SK-N-SH treated with all-trans-retinoic acid at 6 μM for 48 hours (cell line): ENCODE measurements at regions not wholly inside any gene's neighbourhood (a gene's known extent, or its start where the extent isn't known, plus 50 kb on each side); places are given as distances from the start of the nearest gene placed in this dataset.

ENCODE experiments used
- ATAC-seq: fragments of 200-7000 bp; cut with Tn5 transposase; 3 replicates; pipeline ENCODE4 v1.9.1; 2020; ENCODE audit warnings: mild to moderate bottlenecking, moderate library complexity
- ARNTL ChIP-seq: fragments of 450-650 bp; formaldehyde crosslinking; IDR thresholded peaks from 2 replicates; pipeline ENCODE4 v1.5.0; 2020; ENCODE audit warnings: low read depth, mild to moderate bottlenecking, moderate library complexity, borderline replicate concordance
- BACH2 ChIP-seq: fragments of 250-450 bp; sonication (Bioruptor Pico); IDR thresholded peaks from 2 replicates; pipeline ENCODE4 v1.9.0; 2021; ENCODE audit warnings: mild to moderate bottlenecking, borderline replicate concordance
- CSDC2 ChIP-seq: fragments of 250-450 bp; sonication (Bioruptor Pico); IDR thresholded peaks from 2 replicates; pipeline ENCODE4 v1.5.0; 2020; ENCODE audit warnings: mild to moderate bottlenecking, moderate library complexity
- ISL1 ChIP-seq: fragments of 250-450 bp; sonication (Bioruptor Pico); IDR thresholded peaks from 2 replicates; pipeline ENCODE4 v2.1.2; 2022; ENCODE audit warnings: mild to moderate bottlenecking, moderate library complexity
- PPARA ChIP-seq: fragments of 250-450 bp; sonication (Bioruptor Pico); IDR thresholded peaks from 2 replicates; pipeline ENCODE4 v1.5.0; 2020; ENCODE audit warnings: mild to moderate bottlenecking, borderline replicate concordance
- SNAI2 ChIP-seq: fragments of 250-450 bp; sonication (Bioruptor Pico); IDR thresholded peaks from 2 replicates; pipeline ENCODE4 v1.5.0; 2020; ENCODE audit warnings: mild to moderate bottlenecking, moderate library complexity
- TOX ChIP-seq: fragments of 250-450 bp; sonication (Bioruptor Pico); IDR thresholded peaks from 2 replicates; pipeline ENCODE4 v1.8.0; 2021; ENCODE audit warnings: mild to moderate bottlenecking, moderate library complexity, borderline replicate concordance
- ZC3H10 ChIP-seq: fragments of 250-450 bp; sonication (Bioruptor Pico); IDR thresholded peaks from 2 replicates; pipeline ENCODE4 v1.5.1; 2021; ENCODE audit warnings: mild to moderate bottlenecking, moderate library complexity
- ZFP30 ChIP-seq: fragments of 450-650 bp; formaldehyde crosslinking; IDR thresholded peaks from 2 replicates; pipeline ENCODE4 v1.5.0; 2022; ENCODE audit warnings: mild to moderate bottlenecking, moderate library complexity
- ZNF565 ChIP-seq: fragments of 450-650 bp; formaldehyde crosslinking; conservative IDR thresholded peaks from 2 replicates; pipeline ENCODE4 v1.5.0; 2020; ENCODE audit warnings: low read depth, mild to moderate bottlenecking, moderate library complexity
- ZNF70 ChIP-seq: fragments of 450-650 bp; formaldehyde crosslinking; IDR thresholded peaks from 2 replicates; pipeline ENCODE4 v1.5.0; 2020; ENCODE audit warnings: mild to moderate bottlenecking, moderate library complexity
- ZNF8 ChIP-seq: fragments of 450-650 bp; formaldehyde crosslinking; IDR thresholded peaks from 2 replicates; pipeline ENCODE4 v1.5.0; 2020; ENCODE audit warnings: mild to moderate bottlenecking, moderate library complexity
- TF ChIP-seq, protein P1 (sequence below): fragments of 250-450 bp; sonication (Bioruptor Pico); IDR thresholded peaks from 2 replicates; pipeline ENCODE4 v1.8.0; 2021; ENCODE audit warnings: low read depth, mild to moderate bottlenecking, moderate library complexity, borderline replicate concordance
- TF ChIP-seq, protein P2 (sequence below): fragments of 250-450 bp; sonication (Bioruptor Pico); IDR thresholded peaks from 2 replicates; pipeline ENCODE4 v1.5.0; 2020; ENCODE audit warnings: mild to moderate bottlenecking, moderate library complexity
- TF ChIP-seq, protein P3 (sequence below): fragments of 250-450 bp; sonication (Bioruptor Pico); IDR thresholded peaks from 2 replicates; pipeline ENCODE4 v1.8.0; 2020; ENCODE audit warnings: mild to moderate bottlenecking, moderate library complexity, borderline replicate concordance
- TF ChIP-seq, protein P4 (sequence below): fragments of 250-450 bp; sonication (Bioruptor Pico); IDR thresholded peaks from 2 replicates; pipeline ENCODE4 v1.5.1; 2021; ENCODE audit warnings: mild to moderate bottlenecking, moderate library complexity
- TF ChIP-seq, protein P5 (sequence below): fragments of 250-450 bp; sonication (Bioruptor Pico); IDR thresholded peaks from 2 replicates; pipeline ENCODE4 v1.5.1; 2020; ENCODE audit warnings: low read depth, mild to moderate bottlenecking, moderate library complexity

DNA sequence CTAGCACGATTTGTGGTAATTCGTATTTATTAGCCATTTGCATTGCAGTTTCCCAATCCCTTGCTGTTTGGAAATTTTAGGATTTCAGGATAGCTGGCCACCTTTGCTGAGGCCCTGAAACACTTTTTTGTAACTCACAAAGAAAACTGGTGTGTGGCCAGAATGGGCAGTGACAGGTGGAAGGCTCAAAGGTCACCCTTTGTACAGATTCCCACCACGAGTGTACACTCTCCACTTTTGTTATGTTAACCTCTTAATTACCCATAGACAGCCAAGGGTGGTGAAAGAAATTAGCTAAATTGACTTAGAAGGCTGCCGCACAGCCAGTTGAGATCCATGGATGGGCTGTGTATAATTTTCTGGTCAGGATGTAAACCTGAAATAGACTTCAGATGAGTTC lies 109.7 kb upstream of the ARX start:
- ATAC-seq = no peak
- TF ChIP-seq ZNF565 (CRISPR knock-in tag) (no peak), SNAI2 (CRISPR knock-in tag) (no peak), ZFP30 (no peak), ZC3H10 (no peak), PPARA (CRISPR knock-in tag) (no peak)
- TF ChIP-seq, protein P1, sequence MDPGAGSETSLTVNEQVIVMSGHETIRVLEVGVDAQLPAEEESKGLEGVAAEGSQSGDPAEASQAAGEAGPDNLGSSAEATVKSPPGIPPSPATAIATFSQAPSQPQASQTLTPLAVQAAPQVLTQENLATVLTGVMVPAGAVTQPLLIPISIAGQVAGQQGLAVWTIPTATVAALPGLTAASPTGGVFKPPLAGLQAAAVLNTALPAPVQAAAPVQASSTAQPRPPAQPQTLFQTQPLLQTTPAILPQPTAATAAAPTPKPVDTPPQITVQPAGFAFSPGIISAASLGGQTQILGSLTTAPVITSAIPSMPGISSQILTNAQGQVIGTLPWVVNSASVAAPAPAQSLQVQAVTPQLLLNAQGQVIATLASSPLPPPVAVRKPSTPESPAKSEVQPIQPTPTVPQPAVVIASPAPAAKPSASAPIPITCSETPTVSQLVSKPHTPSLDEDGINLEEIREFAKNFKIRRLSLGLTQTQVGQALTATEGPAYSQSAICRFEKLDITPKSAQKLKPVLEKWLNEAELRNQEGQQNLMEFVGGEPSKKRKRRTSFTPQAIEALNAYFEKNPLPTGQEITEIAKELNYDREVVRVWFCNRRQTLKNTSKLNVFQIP (CRISPR knock-in tag) = no peak
- TF ChIP-seq, protein P2, sequence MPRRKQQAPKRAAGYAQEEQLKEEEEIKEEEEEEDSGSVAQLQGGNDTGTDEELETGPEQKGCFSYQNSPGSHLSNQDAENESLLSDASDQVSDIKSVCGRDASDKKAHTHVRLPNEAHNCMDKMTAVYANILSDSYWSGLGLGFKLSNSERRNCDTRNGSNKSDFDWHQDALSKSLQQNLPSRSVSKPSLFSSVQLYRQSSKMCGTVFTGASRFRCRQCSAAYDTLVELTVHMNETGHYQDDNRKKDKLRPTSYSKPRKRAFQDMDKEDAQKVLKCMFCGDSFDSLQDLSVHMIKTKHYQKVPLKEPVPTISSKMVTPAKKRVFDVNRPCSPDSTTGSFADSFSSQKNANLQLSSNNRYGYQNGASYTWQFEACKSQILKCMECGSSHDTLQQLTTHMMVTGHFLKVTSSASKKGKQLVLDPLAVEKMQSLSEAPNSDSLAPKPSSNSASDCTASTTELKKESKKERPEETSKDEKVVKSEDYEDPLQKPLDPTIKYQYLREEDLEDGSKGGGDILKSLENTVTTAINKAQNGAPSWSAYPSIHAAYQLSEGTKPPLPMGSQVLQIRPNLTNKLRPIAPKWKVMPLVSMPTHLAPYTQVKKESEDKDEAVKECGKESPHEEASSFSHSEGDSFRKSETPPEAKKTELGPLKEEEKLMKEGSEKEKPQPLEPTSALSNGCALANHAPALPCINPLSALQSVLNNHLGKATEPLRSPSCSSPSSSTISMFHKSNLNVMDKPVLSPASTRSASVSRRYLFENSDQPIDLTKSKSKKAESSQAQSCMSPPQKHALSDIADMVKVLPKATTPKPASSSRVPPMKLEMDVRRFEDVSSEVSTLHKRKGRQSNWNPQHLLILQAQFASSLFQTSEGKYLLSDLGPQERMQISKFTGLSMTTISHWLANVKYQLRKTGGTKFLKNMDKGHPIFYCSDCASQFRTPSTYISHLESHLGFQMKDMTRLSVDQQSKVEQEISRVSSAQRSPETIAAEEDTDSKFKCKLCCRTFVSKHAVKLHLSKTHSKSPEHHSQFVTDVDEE (CRISPR knock-in tag) = no peak
- TF ChIP-seq, protein P3, sequence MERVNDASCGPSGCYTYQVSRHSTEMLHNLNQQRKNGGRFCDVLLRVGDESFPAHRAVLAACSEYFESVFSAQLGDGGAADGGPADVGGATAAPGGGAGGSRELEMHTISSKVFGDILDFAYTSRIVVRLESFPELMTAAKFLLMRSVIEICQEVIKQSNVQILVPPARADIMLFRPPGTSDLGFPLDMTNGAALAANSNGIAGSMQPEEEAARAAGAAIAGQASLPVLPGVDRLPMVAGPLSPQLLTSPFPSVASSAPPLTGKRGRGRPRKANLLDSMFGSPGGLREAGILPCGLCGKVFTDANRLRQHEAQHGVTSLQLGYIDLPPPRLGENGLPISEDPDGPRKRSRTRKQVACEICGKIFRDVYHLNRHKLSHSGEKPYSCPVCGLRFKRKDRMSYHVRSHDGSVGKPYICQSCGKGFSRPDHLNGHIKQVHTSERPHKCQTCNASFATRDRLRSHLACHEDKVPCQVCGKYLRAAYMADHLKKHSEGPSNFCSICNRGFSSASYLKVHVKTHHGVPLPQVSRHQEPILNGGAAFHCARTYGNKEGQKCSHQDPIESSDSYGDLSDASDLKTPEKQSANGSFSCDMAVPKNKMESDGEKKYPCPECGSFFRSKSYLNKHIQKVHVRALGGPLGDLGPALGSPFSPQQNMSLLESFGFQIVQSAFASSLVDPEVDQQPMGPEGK (CRISPR knock-in tag) = no peak

DNA sequence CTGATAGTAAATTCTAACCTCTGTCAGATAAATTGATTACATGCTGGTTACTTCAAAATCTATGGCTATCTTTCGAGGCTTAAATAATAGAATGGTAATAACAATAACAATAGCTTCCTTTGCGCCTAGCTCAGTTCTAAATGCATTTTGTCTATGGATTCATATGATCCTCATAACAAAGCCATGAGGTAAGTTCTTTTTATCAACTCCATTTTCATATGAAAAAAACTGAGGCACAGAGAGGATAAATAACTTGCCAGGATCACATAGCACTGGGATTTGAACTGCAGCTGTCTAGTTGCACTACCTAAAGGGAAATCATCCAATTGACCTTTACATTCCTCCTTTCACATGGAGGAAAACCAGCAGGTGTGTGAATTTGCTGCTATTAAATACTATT lies 108.6 kb upstream of the ARX start:
- ATAC-seq = no peak

DNA sequence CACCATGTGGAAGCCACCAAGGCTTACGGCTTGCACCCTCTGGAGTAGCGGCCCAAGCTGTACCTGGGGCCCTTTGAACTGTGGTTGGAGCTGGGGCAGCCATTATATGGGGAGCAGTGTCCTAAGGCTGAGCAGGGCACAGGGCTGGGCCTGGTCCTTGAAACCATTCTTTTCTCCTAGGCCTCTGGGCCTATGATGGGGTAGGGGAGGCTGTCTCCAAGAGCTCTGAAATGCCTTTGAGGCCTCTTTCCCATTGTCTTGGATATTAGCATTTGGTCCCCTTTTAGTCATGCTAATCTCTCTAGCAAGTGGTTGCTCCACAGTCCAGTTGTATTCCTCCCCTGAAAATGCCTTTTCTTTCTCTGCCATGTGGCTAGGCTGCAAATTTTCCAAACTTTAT lies 96.4 kb upstream of the ARX start:
- TF ChIP-seq ZNF70 (CRISPR knock-in tag) (no peak), TOX (CRISPR knock-in tag) (no peak), ZNF8 (no peak), ZNF565 (CRISPR knock-in tag) (no peak), PPARA (CRISPR knock-in tag) (no peak), BACH2 (CRISPR knock-in tag) (no peak), CSDC2 (CRISPR knock-in tag) (no peak), ZFP30 (no peak), ISL1 (CRISPR knock-in tag) (no peak), ARNTL (no peak)
- TF ChIP-seq, protein P4, sequence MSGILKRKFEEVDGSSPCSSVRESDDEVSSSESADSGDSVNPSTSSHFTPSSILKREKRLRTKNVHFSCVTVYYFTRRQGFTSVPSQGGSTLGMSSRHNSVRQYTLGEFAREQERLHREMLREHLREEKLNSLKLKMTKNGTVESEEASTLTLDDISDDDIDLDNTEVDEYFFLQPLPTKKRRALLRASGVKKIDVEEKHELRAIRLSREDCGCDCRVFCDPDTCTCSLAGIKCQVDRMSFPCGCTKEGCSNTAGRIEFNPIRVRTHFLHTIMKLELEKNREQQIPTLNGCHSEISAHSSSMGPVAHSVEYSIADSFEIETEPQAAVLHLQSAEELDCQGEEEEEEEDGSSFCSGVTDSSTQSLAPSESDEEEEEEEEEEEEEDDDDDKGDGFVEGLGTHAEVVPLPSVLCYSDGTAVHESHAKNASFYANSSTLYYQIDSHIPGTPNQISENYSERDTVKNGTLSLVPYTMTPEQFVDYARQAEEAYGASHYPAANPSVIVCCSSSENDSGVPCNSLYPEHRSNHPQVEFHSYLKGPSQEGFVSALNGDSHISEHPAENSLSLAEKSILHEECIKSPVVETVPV (CRISPR knock-in tag) = no peak
- TF ChIP-seq, protein P2 (CRISPR knock-in tag) = no peak
- TF ChIP-seq, protein P5, sequence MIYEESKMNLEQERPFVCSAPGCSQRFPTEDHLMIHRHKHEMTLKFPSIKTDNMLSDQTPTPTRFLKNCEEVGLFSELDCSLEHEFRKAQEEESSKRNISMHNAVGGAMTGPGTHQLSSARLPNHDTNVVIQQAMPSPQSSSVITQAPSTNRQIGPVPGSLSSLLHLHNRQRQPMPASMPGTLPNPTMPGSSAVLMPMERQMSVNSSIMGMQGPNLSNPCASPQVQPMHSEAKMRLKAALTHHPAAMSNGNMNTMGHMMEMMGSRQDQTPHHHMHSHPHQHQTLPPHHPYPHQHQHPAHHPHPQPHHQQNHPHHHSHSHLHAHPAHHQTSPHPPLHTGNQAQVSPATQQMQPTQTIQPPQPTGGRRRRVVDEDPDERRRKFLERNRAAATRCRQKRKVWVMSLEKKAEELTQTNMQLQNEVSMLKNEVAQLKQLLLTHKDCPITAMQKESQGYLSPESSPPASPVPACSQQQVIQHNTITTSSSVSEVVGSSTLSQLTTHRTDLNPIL = no peak
- no peak for ATAC-seq

More for the DNA sequence above, 108.6 kb upstream of the ARX start:
- TF ChIP-seq ARNTL = no peak
- no peak for TF ChIP-seq ZNF8
